Lower lobe of right lung (tissue), 2 donors: ENCODE measurements at regions not wholly inside any gene's neighbourhood (a gene's known extent, or its start where the extent isn't known, plus 50 kb on each side); places are given as distances from the start of the nearest gene placed in this dataset.

Source experiments
- ATAC-seq, 2 donors: fragments of 200-7000 bp; cut with Tn5 transposase; one replicate each; pipeline ENCODE4 v1.9.1; 2020 to 2022; ENCODE audit warnings: mild to moderate bottlenecking in 2 of 2, moderate library complexity in 2 of 2
- DNase-seq: peaks from one replicate; pipeline ENCODE4 v3.0.0-alpha.2; 2020
- H3K27ac ChIP-seq: fragments of 200-600 bp; one replicate; pipeline ENCODE4 v1.8.0; 2022
- H3K27me3 ChIP-seq: fragments of 200-600 bp; one replicate; pipeline ENCODE4 v1.8.0; 2022; ENCODE audit warnings: low read depth
- H3K36me3 ChIP-seq: fragments of 200-600 bp; one replicate; pipeline ENCODE4 v1.8.0; 2022; ENCODE audit warnings: mild to moderate bottlenecking
- H3K4me1 ChIP-seq: fragments of 200-600 bp; one replicate; pipeline ENCODE4 v1.8.0; 2022
- H3K4me3 ChIP-seq: fragments of 200-600 bp; one replicate; pipeline ENCODE4 v1.8.0; 2022; ENCODE audit warnings: mild to moderate bottlenecking
- H3K9me3 ChIP-seq: fragments of 200-600 bp; one replicate; pipeline ENCODE4 v1.8.0; 2022
- CTCF ChIP-seq: fragments of 200-600 bp; IDR thresholded peaks from one replicate; pipeline ENCODE4 v1.8.0; 2022; ENCODE audit warnings: antibody characterized with exemption, mild to moderate bottlenecking
- intact Hi-C: fragments of 100-400 bp; cut with DNase I; formaldehyde crosslinking; loops from one replicate; pipeline ENCODE4 v1.11.0; 2022
- donor health status: DM: no; HTN: yes; CAD: no; lungs with severe emphysema.

- H3K36me3 ChIP-seq: no peaks in the 10 kb centered on the region
- H3K27ac ChIP-seq: no peak overlapping the region
- H3K27me3 ChIP-seq: no peaks in the 10 kb centered on the region
- H3K9me3 ChIP-seq: no peaks in the 10 kb centered on the region
- no peak for TF ChIP-seq CTCF
- intact Hi-C loops: no loop called here
- H3K4me1 ChIP-seq: no peaks in the 10 kb centered on the region
- H3K4me3 ChIP-seq: no peak overlapping the region
- no peak for DNase-seq
- no peak for ATAC-seq
Measured at GRCh38 chr6:49327571-49327970, 135.5 kb downstream of the MMUT start.

- intact Hi-C loops: no loop called here
- no peak for TF ChIP-seq CTCF
- Histone ChIP-seq H3K36me3 (no peaks in the 10 kb centered on the region), H3K27ac (no peak overlapping the region), H3K4me3 (no peak overlapping the region), H3K9me3 (no peaks in the 10 kb centered on the region), H3K4me1 (no peaks in the 10 kb centered on the region), H3K27me3 (no peaks in the 10 kb centered on the region)
- DNase-seq (no peak), ATAC-seq (no peak)
Measured at GRCh38 chr6:49327005-49327404, 136.0 kb downstream of the MMUT start.

GRCh38 chr6:49326347-49326746 is 136.7 kb downstream of the MMUT start:
- H3K9me3 ChIP-seq: no peaks in the 10 kb centered on the region
- intact Hi-C loops: no loop called here
- no peaks in the 10 kb centered on the region for H3K36me3 ChIP-seq
- H3K27ac ChIP-seq: no peak overlapping the region
- DNase-seq (no peak), ATAC-seq (no peak)
- no peaks in the 10 kb centered on the region for H3K4me1 ChIP-seq
- no peaks in the 10 kb centered on the region for H3K27me3 ChIP-seq
- no peak for TF ChIP-seq CTCF
- no peak overlapping the region for H3K4me3 ChIP-seq

- ATAC-seq (no peak), DNase-seq (no peak)
- H3K9me3 ChIP-seq: no peaks in the 10 kb centered on the region
- no peak overlapping the region for H3K4me3 ChIP-seq
- H3K27me3 ChIP-seq: no peaks in the 10 kb centered on the region
- no peaks in the 10 kb centered on the region for H3K4me1 ChIP-seq
- no peaks in the 10 kb centered on the region for H3K36me3 ChIP-seq
- intact Hi-C loops: no loop called here
- no peak overlapping the region for H3K27ac ChIP-seq
- TF ChIP-seq CTCF: no peak
Measured at GRCh38 chr6:49325891-49326290, 137.2 kb downstream of the MMUT start.

GRCh38 chr6:49322861-49323260 is 140.2 kb downstream of the MMUT start:
- ATAC-seq (peak; percentile 54 to 76), DNase-seq (no peak)
- Histone ChIP-seq H3K27me3 (no peaks in the 10 kb centered on the region), H3K27ac (no peak overlapping the region), H3K4me1 (no peaks in the 10 kb centered on the region), H3K36me3 (no peaks in the 10 kb centered on the region), H3K4me3 (no peak overlapping the region), H3K9me3 (no peaks in the 10 kb centered on the region)
- no peak for TF ChIP-seq CTCF
- intact Hi-C loops: no loop called here

GRCh38 chr6:49321561-49322072 is 141.4 kb downstream of the MMUT start:
- Histone ChIP-seq H3K27ac (no peak overlapping the region), H3K9me3 (no peaks in the 10 kb centered on the region), H3K36me3 (no peaks in the 10 kb centered on the region), H3K27me3 (no peaks in the 10 kb centered on the region), H3K4me1 (no peaks in the 10 kb centered on the region), H3K4me3 (no peak overlapping the region)
- DNase-seq: no peak
- ATAC-seq: no peak
- intact Hi-C loops: no loop called here
- TF ChIP-seq CTCF: no peak
